ENCODE measurements at regions not wholly inside any gene's neighbourhood (a gene's known extent, or its start where the extent isn't known, plus 50 kb on each side); places are given as distances from the start of the nearest gene placed in this dataset.

GRCh38 chr2:239587311-239587731 is 186.5 kb upstream of the HDAC4 start:
- no peak for TF ChIP-seq POLR2AphosphoS5 (IDR thresholded peaks at IDR 0.05)
- TF ChIP-seq CTCF (IDR thresholded peaks at IDR 0.05), result no peak
- TF ChIP-seq POLR2A (IDR thresholded peaks at IDR 0.05), result no peak
- no peak for TF ChIP-seq EP300 (IDR thresholded peaks at IDR 0.05)

Data from stomach (tissue), 4 donors.